ENCODE measurements at regions not wholly inside any gene's neighbourhood (a gene's known extent, or its start where the extent isn't known, plus 50 kb on each side); places are given as distances from the start of the nearest gene placed in this dataset.

DNA sequence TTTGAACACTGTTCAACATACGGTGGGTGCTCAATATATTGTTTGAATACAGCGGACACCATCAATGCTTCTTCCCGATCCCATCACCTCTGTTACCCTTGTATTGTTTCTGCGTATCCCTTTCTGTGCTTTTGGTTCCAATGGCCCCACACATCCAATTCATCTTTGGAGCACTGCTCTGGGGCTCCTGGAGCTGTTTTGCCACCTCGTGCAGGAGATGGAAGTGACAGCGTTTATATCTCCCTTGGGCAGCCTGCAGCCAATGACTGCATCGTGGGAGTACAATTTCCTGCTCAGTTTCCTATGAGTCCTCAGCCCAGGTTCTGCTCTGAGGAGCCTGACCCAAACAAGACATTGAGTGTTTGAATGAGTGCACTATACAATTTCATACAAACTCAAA is 50.2 kb upstream of the PIK3CG start:
- no peak overlapping the region for H3K27ac ChIP-seq
- TF ChIP-seq, protein P1, sequence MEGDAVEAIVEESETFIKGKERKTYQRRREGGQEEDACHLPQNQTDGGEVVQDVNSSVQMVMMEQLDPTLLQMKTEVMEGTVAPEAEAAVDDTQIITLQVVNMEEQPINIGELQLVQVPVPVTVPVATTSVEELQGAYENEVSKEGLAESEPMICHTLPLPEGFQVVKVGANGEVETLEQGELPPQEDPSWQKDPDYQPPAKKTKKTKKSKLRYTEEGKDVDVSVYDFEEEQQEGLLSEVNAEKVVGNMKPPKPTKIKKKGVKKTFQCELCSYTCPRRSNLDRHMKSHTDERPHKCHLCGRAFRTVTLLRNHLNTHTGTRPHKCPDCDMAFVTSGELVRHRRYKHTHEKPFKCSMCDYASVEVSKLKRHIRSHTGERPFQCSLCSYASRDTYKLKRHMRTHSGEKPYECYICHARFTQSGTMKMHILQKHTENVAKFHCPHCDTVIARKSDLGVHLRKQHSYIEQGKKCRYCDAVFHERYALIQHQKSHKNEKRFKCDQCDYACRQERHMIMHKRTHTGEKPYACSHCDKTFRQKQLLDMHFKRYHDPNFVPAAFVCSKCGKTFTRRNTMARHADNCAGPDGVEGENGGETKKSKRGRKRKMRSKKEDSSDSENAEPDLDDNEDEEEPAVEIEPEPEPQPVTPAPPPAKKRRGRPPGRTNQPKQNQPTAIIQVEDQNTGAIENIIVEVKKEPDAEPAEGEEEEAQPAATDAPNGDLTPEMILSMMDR (conservative IDR thresholded peaks at IDR 0.05), result no peak
- TF ChIP-seq ZFX (IDR thresholded peaks at IDR 0.05), result no peak
